ENCODE measurements at regions not wholly inside any gene's neighbourhood (a gene's known extent, or its start where the extent isn't known, plus 50 kb on each side); places are given as distances from the start of the nearest gene placed in this dataset.
A peak's percentile ranks its signal among the peaks of the same experiment; 100 is the strongest.

GRCh38 chr12:66062290-66062625 is 68.3 kb downstream of the LLPH start:
- Mint-ChIP-seq H3K36me3 (ENCODE audit: low read depth) (no peaks in the 10 kb centered on the region), H3K4me1 (peaks cover 38% of the 10 kb centered on the region), H3K27me3 (ENCODE audit: insufficient read depth, low read depth, poor library complexity) (peaks cover 5% of the 10 kb centered on the region), H3K4me3 (peak overlapping the region; percentile 52; the same call in 2 of the 3 replicates), H3K27ac (peak overlapping the region; percentile 53; the same call in 1 of the 2 replicates), H3K9me3 (no peaks in the 10 kb centered on the region)
- Histone ChIP-seq H3K4me1 (ENCODE audit: insufficient read depth) (peaks cover 49% of the 10 kb centered on the region), H3K36me3 (ENCODE audit: insufficient read depth) (no peaks in the 10 kb centered on the region), H3K27me3 (ENCODE audit: insufficient read depth) (no peaks in the 10 kb centered on the region), H3K79me2 (replicated peaks; ENCODE audit: insufficient read depth) (no peaks in the 10 kb centered on the region), H2AFZ (no peak overlapping the region), H3F3A (replicated peaks; ENCODE audit: low read depth) (no peaks in the 10 kb centered on the region; the same call in 1 of the 2 replicates), H3K4me2 (peak overlapping the region; percentile 54), H3K9me2 (ENCODE audit: insufficient read depth) (no peaks in the 10 kb centered on the region), H4K20me1 (replicated peaks; ENCODE audit: insufficient read depth) (no peaks in the 10 kb centered on the region), H3K27ac (ENCODE audit: low read depth) (peak overlapping the region; percentile 69), H3K4me3 (peak overlapping the region; percentile 14; the same call in 1 of the 2 replicates)
- TF ChIP-seq EZH2 (IDR thresholded peaks at IDR 0.05; ENCODE audit: low read depth, unreplicated experiment) = no peak
- TF ChIP-seq POLR2AphosphoS5 (IDR thresholded peaks at IDR 0.05; ENCODE audit: low read depth) = no peak
- TF ChIP-seq CREB1 (CRISPR knock-in tag; IDR thresholded peaks at IDR 0.05; ENCODE audit: low read depth) = no peak
- no peak for TF ChIP-seq ETS1 (IDR thresholded peaks at IDR 0.05)
- no peak for TF ChIP-seq NANOG (IDR thresholded peaks at IDR 0.05; ENCODE audit: borderline replicate concordance)
- no peak for TF ChIP-seq EZH2phosphoT487 (IDR thresholded peaks at IDR 0.05; ENCODE audit: unreplicated experiment)
- no peak for TF ChIP-seq CTCF (conservative IDR thresholded peaks at IDR 0.05; ENCODE audit: low read depth in 2 of 2)
- no peak for TF ChIP-seq ZNF114 (CRISPR knock-in tag; IDR thresholded peaks at IDR 0.05)
- no peak for TF ChIP-seq REST (IDR thresholded peaks at IDR 0.05; ENCODE audit: unreplicated experiment)
- TF ChIP-seq ZNF462 (CRISPR knock-in tag; IDR thresholded peaks at IDR 0.05) = no peak
- TF ChIP-seq JUNB (IDR thresholded peaks at IDR 0.05; ENCODE audit: unreplicated experiment) = no peak
- no peak for TF ChIP-seq ZNF331 (CRISPR knock-in tag; IDR thresholded peaks at IDR 0.05; ENCODE audit: low read depth)
- no peak for TF ChIP-seq STAT1 (IDR thresholded peaks at IDR 0.05; ENCODE audit: unreplicated experiment)
- no peak for DNase-seq (ENCODE audit: low spot score)
- no peak for ATAC-seq

All from GM23338 (cell line).